Type B pancreatic cell (in vitro differentiated cells): ENCODE measurements at regions not wholly inside any gene's neighbourhood (a gene's known extent, or its start where the extent isn't known, plus 50 kb on each side); places are given as distances from the start of the nearest gene placed in this dataset.

Source experiments
- DNase-seq: peaks from one replicate; pipeline ENCODE4 v3.0.0; 2021; ENCODE audit warnings: mixed read lengths; ENCODE audit not compliant: unreplicated experiment; ENCODE audit errors: extremely low spot score
- H3K27ac Mint-ChIP-seq: 2 replicates; pipeline ENCODE4 v1.8.0; 2021; ENCODE audit warnings: mild to moderate bottlenecking, mixed read lengths
- H3K27me3 Mint-ChIP-seq: 2 replicates; pipeline ENCODE4 v1.8.0; 2021; ENCODE audit warnings: mixed read lengths
- H3K36me3 Mint-ChIP-seq: 2 replicates; pipeline ENCODE4 v1.8.0; 2021; ENCODE audit warnings: mixed read lengths
- H3K4me1 Mint-ChIP-seq: one replicate; pipeline ENCODE4 v1.8.0; 2021; ENCODE audit warnings: mixed read lengths; ENCODE audit not compliant: unreplicated experiment
- H3K4me3 Mint-ChIP-seq: 2 replicates; pipeline ENCODE4 v1.8.0; 2021; ENCODE audit warnings: mild to moderate bottlenecking, mixed read lengths
- H3K9me3 Mint-ChIP-seq: 2 replicates; pipeline ENCODE4 v1.8.0; 2021; ENCODE audit warnings: mixed read lengths
- TF ChIP-seq, protein P1 (sequence below): fragments of 200-600 bp; sonication (generic); conservative IDR thresholded peaks from 2 replicates; pipeline ENCODE4 v1.5.0; 2021; ENCODE audit warnings: antibody characterized with exemption, mild to moderate bottlenecking

DNA sequence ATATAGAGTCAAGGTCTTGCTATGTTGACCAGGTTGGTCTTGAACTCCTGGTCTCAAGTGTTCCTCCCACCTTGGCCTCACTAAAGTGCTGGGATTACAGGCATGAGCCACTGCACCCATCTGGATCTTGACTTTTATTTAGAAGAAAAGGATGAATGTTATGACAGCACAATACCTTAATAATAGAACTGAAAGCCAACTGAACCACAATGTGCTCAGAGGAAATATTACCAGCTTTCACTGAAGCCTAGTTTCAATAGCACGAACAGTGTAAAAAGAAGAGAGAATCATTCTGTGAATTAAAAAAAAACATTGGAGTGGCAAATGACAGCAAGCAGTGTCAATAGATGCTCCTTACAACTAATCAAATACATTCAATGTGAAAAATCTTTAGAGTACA lies 239.2 kb upstream of the RMST start:
- Mint-ChIP-seq H3K36me3 (peaks cover 1% of the 10 kb centered on the region), H3K4me3 (no peak overlapping the region), H3K9me3 (peaks cover 2% of the 10 kb centered on the region), H3K4me1 (no peaks in the 10 kb centered on the region), H3K27ac (no peak overlapping the region), H3K27me3 (peaks cover 30% of the 10 kb centered on the region)
- no peak for DNase-seq
- TF ChIP-seq, protein P1, sequence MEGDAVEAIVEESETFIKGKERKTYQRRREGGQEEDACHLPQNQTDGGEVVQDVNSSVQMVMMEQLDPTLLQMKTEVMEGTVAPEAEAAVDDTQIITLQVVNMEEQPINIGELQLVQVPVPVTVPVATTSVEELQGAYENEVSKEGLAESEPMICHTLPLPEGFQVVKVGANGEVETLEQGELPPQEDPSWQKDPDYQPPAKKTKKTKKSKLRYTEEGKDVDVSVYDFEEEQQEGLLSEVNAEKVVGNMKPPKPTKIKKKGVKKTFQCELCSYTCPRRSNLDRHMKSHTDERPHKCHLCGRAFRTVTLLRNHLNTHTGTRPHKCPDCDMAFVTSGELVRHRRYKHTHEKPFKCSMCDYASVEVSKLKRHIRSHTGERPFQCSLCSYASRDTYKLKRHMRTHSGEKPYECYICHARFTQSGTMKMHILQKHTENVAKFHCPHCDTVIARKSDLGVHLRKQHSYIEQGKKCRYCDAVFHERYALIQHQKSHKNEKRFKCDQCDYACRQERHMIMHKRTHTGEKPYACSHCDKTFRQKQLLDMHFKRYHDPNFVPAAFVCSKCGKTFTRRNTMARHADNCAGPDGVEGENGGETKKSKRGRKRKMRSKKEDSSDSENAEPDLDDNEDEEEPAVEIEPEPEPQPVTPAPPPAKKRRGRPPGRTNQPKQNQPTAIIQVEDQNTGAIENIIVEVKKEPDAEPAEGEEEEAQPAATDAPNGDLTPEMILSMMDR: no peak

DNA sequence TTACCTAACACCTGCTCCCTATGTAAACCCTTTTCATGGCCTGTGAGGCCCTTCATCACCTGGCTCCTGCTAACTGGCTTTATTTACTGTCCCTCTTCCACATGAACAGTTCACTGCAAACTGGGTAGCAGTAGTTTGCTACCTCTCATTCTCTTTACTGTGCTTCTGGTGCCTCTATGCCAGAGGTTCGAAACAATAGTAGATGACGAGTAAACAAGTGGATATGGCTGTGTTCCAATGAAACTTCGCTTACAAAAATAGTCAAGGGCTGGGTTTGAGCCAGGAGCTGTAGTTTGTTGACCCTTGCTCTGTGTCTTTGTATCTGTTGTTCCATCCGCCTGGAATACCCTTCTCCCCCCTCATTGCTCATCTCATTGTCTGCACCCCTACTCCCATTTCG lies 233.6 kb upstream of the RMST start:
- H3K36me3 Mint-ChIP-seq: peaks cover 6% of the 10 kb centered on the region
- no peak for DNase-seq
- TF ChIP-seq, protein P1: no peak
- H3K4me3 Mint-ChIP-seq: no peak overlapping the region
- no peak overlapping the region for H3K27ac Mint-ChIP-seq
- peaks cover 12% of the 10 kb centered on the region for H3K27me3 Mint-ChIP-seq
- peaks cover 13% of the 10 kb centered on the region for H3K9me3 Mint-ChIP-seq
- H3K4me1 Mint-ChIP-seq: no peaks in the 10 kb centered on the region

DNA sequence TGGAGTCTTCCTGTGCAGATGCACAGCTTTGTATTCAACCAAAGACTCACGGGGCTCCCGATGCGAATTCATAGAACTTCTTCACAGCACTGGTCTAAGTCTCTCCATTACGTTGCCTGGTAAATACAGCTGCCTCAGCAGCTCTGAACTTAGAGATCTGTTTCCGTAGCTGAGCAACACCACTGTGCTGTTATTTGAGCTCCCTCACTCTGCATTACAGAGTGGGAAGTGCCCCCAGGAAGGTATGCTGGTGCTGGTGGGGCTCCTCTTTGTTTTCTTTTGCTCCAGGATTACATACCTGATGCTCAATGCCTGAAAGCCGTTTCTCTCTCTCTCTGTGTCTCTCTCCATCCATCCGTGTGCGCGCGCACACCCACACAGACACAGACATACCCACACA lies 227.5 kb upstream of the RMST start:
- TF ChIP-seq, protein P1: no peak
- Mint-ChIP-seq H3K27ac (no peak overlapping the region), H3K4me3 (no peak overlapping the region), H3K27me3 (peaks cover 6% of the 10 kb centered on the region), H3K36me3 (no peaks in the 10 kb centered on the region), H3K9me3 (no peaks in the 10 kb centered on the region), H3K4me1 (no peaks in the 10 kb centered on the region)
- DNase-seq: no peak

DNA sequence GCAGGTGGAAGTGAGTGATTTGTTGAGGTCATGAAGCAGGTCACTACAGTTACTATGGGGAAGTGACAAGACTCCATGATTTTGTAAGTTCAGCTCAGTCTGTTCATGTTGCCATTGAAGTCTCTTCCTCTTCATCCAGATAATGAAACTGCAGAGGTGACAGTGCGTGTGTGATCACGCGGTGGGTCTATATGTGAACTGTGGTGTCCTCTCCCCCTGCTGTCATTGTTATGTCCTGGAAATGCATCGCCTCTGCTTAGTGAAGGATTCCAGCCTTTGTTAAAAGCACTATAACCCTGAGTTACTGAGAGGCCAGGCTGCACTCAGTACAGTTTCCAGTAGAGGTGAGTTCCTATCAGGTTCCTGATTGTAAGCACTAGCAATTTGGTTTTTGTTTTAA lies 216.2 kb upstream of the RMST start:
- TF ChIP-seq, protein P1: no peak
- no peaks in the 10 kb centered on the region for H3K36me3 Mint-ChIP-seq
- peaks cover 4% of the 10 kb centered on the region for H3K9me3 Mint-ChIP-seq
- no peak for DNase-seq
- H3K4me1 Mint-ChIP-seq: peaks cover 5% of the 10 kb centered on the region
- peaks cover 11% of the 10 kb centered on the region for H3K27me3 Mint-ChIP-seq
- H3K27ac Mint-ChIP-seq: no peak overlapping the region
- H3K4me3 Mint-ChIP-seq: no peak overlapping the region

DNA sequence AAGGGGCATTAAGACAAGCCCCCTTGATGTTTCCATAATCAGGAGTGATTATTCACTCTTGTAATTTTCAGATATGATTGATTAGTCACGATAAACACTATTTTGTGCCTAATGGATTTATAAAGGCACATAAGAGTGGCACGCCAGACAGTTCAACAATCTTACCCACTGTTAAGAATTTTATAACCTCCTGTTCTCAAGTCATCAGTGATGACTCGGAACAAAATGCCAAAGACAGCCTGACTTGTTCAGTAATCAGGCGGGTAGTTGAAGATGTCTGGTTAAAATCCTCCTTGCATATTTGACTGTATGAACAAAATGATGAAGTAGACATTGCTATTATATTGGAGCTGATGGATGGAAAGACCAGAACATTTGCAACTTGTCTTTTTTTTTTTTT lies 212.1 kb upstream of the RMST start:
- Mint-ChIP-seq H3K36me3 (no peaks in the 10 kb centered on the region), H3K4me1 (peaks cover 10% of the 10 kb centered on the region), H3K27me3 (peaks cover 4% of the 10 kb centered on the region), H3K4me3 (no peak overlapping the region), H3K9me3 (no peaks in the 10 kb centered on the region), H3K27ac (no peak overlapping the region)
- TF ChIP-seq, protein P1: no peak
- no peak for DNase-seq

DNA sequence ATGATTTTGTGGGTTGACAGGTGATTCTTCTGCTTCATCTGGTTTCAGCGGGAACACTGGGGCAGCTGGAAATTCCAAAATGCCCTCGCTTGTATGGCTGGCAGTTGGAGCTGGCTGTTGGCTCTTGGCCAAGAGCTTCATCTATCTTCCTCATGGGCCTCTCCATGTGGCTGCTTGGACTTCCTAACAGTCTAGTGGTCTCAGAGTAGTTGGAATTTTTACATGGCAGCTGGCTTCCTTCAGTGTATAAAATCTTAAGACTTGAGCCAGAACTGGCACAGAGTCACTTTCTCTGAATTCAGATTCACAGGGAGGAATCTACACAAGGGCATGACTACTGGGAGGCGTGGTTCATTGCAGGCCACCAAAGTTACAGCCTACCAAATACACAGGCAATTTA lies 204.9 kb upstream of the RMST start:
- Mint-ChIP-seq H3K36me3 (no peaks in the 10 kb centered on the region), H3K9me3 (no peaks in the 10 kb centered on the region), H3K27ac (no peak overlapping the region), H3K4me3 (no peak overlapping the region), H3K4me1 (peaks cover 25% of the 10 kb centered on the region), H3K27me3 (peaks cover 4% of the 10 kb centered on the region)
- TF ChIP-seq, protein P1: no peak
- DNase-seq: no peak
